ENCODE measurements at regions not wholly inside any gene's neighbourhood (a gene's known extent, or its start where the extent isn't known, plus 50 kb on each side); places are given as distances from the start of the nearest gene placed in this dataset.

DNA sequence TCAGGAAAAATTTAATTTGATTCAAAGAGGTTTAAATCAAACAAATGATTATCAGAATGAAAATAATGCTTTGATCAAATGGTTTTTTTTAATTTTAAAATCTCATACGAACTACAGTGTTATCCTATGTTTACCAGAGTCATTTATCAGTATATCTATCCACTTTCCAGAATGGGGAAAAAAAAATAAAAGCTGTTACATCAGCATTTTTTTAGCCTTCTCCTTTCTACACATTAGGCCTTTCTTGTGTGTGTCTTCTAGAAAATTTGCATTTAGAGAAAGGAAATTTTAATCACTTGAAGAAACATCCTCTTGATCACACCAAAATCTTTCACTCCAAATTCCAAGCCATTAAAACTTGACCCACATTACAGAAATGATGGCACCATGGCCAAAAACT, 608.9 kb upstream of the ID2 start:
- Histone ChIP-seq H2BK12ac (ENCODE audit: insufficient read length, low read depth, low read length) (no peak overlapping the region), H3K14ac (ENCODE audit: insufficient read depth, low read length) (no peak overlapping the region), H3K27ac (ENCODE audit: insufficient read length, low read depth, low read length) (no peak overlapping the region), H3K23me2 (ENCODE audit: insufficient read length, low read depth, low read length, poor library complexity, severe bottlenecking) (no peaks in the 10 kb centered on the region), H4K91ac (ENCODE audit: insufficient read length, low read depth, low read length) (no peak overlapping the region), H3K4ac (ENCODE audit: low read depth, low read length) (no peak overlapping the region), H2AK5ac (ENCODE audit: insufficient read length, low read length) (no peak overlapping the region), H2BK20ac (ENCODE audit: low read depth, low read length, poor library complexity, severe bottlenecking) (no peak overlapping the region), H3K79me1 (ENCODE audit: insufficient read depth, low read depth, low read length, poor library complexity, severe bottlenecking) (no peaks in the 10 kb centered on the region), H3K4me2 (ENCODE audit: insufficient read depth, insufficient read length, low read length) (no peak overlapping the region), H2BK15ac (ENCODE audit: low read depth, low read length) (no peak overlapping the region), H3T11ph (ENCODE audit: low read length) (no peak overlapping the region), H2BK120ac (ENCODE audit: low read depth, low read length, poor library complexity, severe bottlenecking) (no peak overlapping the region), H3K23ac (ENCODE audit: insufficient read length, low read depth, low read length) (no peak overlapping the region), H2BK5ac (ENCODE audit: insufficient read length, low read length) (no peak overlapping the region), H3K9me3 (ENCODE audit: control insufficient read depth, low read depth, low read length) (no peaks in the 10 kb centered on the region), H3K9ac (ENCODE audit: extremely low read depth, insufficient read length, low read length) (no peak overlapping the region), H3K18ac (ENCODE audit: insufficient read length, low read depth, low read length) (no peak overlapping the region), H3K27me3 (ENCODE audit: insufficient read depth, low read length) (no peaks in the 10 kb centered on the region), H4K8ac (replicated peaks; ENCODE audit: insufficient read length, low read depth, low read length) (no peak overlapping the region), H2AFZ (ENCODE audit: low read length) (no peak overlapping the region), H3K79me2 (ENCODE audit: insufficient read depth, low read length) (no peaks in the 10 kb centered on the region), H4K20me1 (ENCODE audit: control insufficient read depth, insufficient read depth, insufficient read length) (no peaks in the 10 kb centered on the region), H4K5ac (ENCODE audit: insufficient read length, low read depth, low read length) (no peak overlapping the region), H3K56ac (ENCODE audit: insufficient read length, low read depth, low read length) (no peak overlapping the region), H3K4me1 (ENCODE audit: insufficient read depth, low read length) (no peaks in the 10 kb centered on the region)
- no peak for DNase-seq
- H3K4me3 Mint-ChIP-seq, result no peak overlapping the region
- H3K36me3 Mint-ChIP-seq (ENCODE audit: insufficient read depth in 1 of 3, low read depth in 3 of 3), result peaks cover 9 to 16% (median 11%) of the 10 kb centered on the region in 3 experiments
- H3K27me3 Mint-ChIP-seq (ENCODE audit: low read depth), result peaks cover 2% of the 10 kb centered on the region
- H3K9me3 Mint-ChIP-seq, result peaks cover 12 to 13% of the 10 kb centered on the region in 2 experiments
- H3K4me1 Mint-ChIP-seq, result peaks cover 6 to 7% of the 10 kb centered on the region in 2 experiments
- H3K27ac Mint-ChIP-seq, result peak overlapping the region in 1 of 3 experiments; percentile 77; a peak in 1 of 7 replicates
- no peak for TF ChIP-seq CTCF (conservative IDR thresholded peaks at IDR 0.05)
- WGBS (ENCODE audit: extremely low coverage, insufficient read length, low lambda C conversion rate), result no CpG with 5 or more reads among the region's 1 CpG

All from H9 (cell line).